Osteocyte (in vitro differentiated cells): ENCODE measurements at regions not wholly inside any gene's neighbourhood (a gene's known extent, or its start where the extent isn't known, plus 50 kb on each side); places are given as distances from the start of the nearest gene placed in this dataset.

Source experiments
- DNase-seq: peaks from one replicate; pipeline ENCODE4 v3.0.0; 2021; ENCODE audit warnings: mixed read lengths; ENCODE audit not compliant: unreplicated experiment; ENCODE audit errors: extremely low spot score
- H3K27ac Mint-ChIP-seq: one replicate; pipeline ENCODE4 v1.8.0; 2021; ENCODE audit warnings: mild to moderate bottlenecking, mixed read lengths; ENCODE audit not compliant: unreplicated experiment
- H3K27me3 Mint-ChIP-seq: one replicate; pipeline ENCODE4 v1.8.0; 2021; ENCODE audit warnings: mixed read lengths; ENCODE audit not compliant: unreplicated experiment
- H3K36me3 Mint-ChIP-seq: one replicate; pipeline ENCODE4 v1.8.0; 2021; ENCODE audit warnings: mixed read lengths; ENCODE audit not compliant: unreplicated experiment
- H3K4me1 Mint-ChIP-seq: one replicate; pipeline ENCODE4 v1.8.0; 2021; ENCODE audit warnings: mixed read lengths; ENCODE audit not compliant: unreplicated experiment
- H3K4me3 Mint-ChIP-seq: one replicate; pipeline ENCODE4 v1.8.0; 2021; ENCODE audit warnings: mild to moderate bottlenecking, moderate library complexity, mixed read lengths; ENCODE audit not compliant: unreplicated experiment
- H3K9me3 Mint-ChIP-seq: one replicate; pipeline ENCODE4 v1.8.0; 2021; ENCODE audit warnings: mixed read lengths; ENCODE audit not compliant: unreplicated experiment
- CTCF ChIP-seq: fragments of 200-600 bp; sonication (generic); IDR thresholded peaks from 2 replicates; pipeline ENCODE4 v1.5.0; 2021; ENCODE audit warnings: antibody characterized with exemption, mild to moderate bottlenecking, moderate library complexity

DNA sequence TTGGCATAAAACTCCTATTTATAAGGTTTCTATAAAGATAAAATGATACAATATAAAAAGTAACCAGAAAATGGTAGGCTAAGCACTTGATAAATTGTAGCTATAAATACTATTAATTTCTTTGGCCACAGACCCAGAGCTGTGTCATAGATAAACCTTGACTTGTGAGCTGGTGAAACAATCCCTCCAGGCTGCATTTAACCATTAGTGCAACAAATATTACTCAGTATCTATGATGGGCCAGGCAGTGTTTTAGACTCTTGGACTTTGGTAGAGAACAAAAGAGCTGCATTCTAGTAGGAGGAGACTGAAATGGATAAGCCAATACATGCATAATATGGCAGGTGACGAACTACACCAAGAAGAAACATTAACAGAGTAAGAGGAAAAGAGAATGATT, 178.1 kb downstream of the BTG1 start:
- Mint-ChIP-seq H3K36me3 (no peaks in the 10 kb centered on the region), H3K27ac (no peak overlapping the region), H3K4me3 (no peak overlapping the region), H3K9me3 (no peaks in the 10 kb centered on the region), H3K27me3 (no peaks in the 10 kb centered on the region), H3K4me1 (no peaks in the 10 kb centered on the region)
- DNase-seq, result no peak
- no peak for TF ChIP-seq CTCF

DNA sequence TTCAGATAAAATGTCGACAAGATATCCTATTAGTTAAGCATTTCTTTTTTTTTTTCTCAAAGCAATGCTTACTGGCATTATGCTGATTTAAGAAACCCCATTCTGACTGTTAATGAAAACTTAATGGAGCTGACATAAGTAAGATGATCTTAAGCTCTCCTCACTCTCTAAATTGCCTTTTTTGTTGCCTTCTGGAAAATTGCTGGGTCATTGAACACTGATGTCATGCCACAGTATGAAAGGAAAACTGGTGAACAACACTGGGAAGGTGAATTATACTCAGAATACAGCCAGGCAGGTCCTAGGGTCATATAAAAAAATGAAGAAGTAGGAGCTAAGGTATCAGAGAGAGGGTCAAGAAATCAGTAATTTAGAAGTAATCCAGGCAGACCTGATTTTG, 179.9 kb downstream of the BTG1 start:
- no peak for TF ChIP-seq CTCF
- Mint-ChIP-seq H3K4me1 (no peaks in the 10 kb centered on the region), H3K9me3 (no peaks in the 10 kb centered on the region), H3K27ac (no peak overlapping the region), H3K27me3 (no peaks in the 10 kb centered on the region), H3K4me3 (no peak overlapping the region), H3K36me3 (no peaks in the 10 kb centered on the region)
- no peak for DNase-seq

DNA sequence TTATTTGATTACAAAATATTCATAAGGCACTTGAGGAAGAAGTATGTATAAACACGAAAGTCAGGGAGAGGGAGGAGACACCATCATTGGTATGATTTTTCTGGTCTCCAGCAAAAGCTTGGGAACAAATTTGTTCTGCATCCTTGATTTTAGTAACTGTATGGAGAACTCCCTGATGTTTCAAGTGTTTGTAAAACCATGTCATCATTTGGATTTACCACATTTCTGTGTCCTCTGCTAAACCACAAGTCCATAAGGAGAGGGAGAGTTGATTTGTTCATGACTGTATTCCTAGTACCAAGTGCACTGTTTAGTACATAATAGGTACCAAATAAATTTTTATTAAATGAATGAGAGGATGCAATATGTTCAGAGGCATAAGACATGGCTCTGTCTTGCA, 181.1 kb downstream of the BTG1 start:
- H3K27ac Mint-ChIP-seq, result no peak overlapping the region
- H3K27me3 Mint-ChIP-seq, result no peaks in the 10 kb centered on the region
- H3K4me1 Mint-ChIP-seq, result no peaks in the 10 kb centered on the region
- H3K36me3 Mint-ChIP-seq, result no peaks in the 10 kb centered on the region
- no peaks in the 10 kb centered on the region for H3K9me3 Mint-ChIP-seq
- TF ChIP-seq CTCF, result no peak
- no peak overlapping the region for H3K4me3 Mint-ChIP-seq
- no peak for DNase-seq

GRCh38 chr12:91959220-91959619, 186.4 kb downstream of the BTG1 start:
- peaks cover 4% of the 10 kb centered on the region for H3K4me1 Mint-ChIP-seq
- no peak for DNase-seq
- H3K27me3 Mint-ChIP-seq, result no peaks in the 10 kb centered on the region
- no peak overlapping the region for H3K27ac Mint-ChIP-seq
- no peak overlapping the region for H3K4me3 Mint-ChIP-seq
- no peak for TF ChIP-seq CTCF
- H3K9me3 Mint-ChIP-seq, result peaks cover 10% of the 10 kb centered on the region
- no peaks in the 10 kb centered on the region for H3K36me3 Mint-ChIP-seq

DNA sequence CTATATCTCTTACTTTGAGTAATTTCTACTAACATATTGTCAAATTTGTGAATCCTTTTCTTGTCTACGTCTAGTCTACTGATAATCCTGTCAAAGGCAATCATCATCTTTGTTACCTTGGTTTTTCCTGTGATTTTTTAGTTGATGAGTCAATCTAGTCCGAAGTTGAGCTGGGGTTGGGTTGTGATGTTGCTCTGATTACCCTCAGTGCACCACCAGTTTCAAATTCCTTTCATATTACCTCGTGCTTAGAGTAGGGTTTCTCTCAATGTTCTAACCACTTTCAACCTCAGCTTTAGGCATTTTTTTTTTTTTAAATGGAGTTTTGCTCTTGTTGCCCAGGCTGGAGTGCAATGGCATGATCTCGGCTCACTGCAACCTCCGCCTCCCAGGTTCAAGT, 186.8 kb downstream of the BTG1 start:
- Mint-ChIP-seq H3K27ac (no peak overlapping the region), H3K27me3 (no peaks in the 10 kb centered on the region), H3K4me3 (no peak overlapping the region), H3K4me1 (peaks cover 4% of the 10 kb centered on the region), H3K9me3 (peaks cover 10% of the 10 kb centered on the region), H3K36me3 (no peaks in the 10 kb centered on the region)
- TF ChIP-seq CTCF, result no peak
- DNase-seq, result no peak
